ENCODE measurements at regions not wholly inside any gene's neighbourhood (a gene's known extent, or its start where the extent isn't known, plus 50 kb on each side); places are given as distances from the start of the nearest gene placed in this dataset.

DNA sequence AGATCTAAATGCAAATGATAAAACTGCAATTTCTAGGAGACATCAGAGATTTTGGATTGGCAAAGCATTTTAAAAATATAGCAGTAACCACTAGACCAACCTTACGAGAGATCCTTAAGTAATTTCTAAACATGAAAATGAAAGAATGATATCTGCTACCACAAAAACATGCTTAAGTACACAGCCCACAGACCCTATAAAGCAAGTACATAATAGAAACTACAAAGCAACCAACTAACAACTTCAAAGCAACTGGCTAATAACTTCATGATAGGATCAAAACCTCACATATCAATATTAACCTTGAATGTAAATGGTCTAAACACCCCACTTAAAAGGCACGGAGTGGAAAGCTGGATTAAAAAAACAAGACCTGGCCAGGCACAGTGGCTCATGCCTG, 209.9 kb upstream of the SOX14 start:
- Histone ChIP-seq H3K9ac (ENCODE audit: low read length) (no peak overlapping the region), H3K9me3 (ENCODE audit: insufficient read depth, low read depth, low read length) (no peaks in the 10 kb centered on the region), H4K20me1 (ENCODE audit: insufficient read depth, low read length) (no peaks in the 10 kb centered on the region), H3K36me3 (ENCODE audit: insufficient read depth, low read length) (no peaks in the 10 kb centered on the region), H3K4me3 (ENCODE audit: insufficient read depth, low read depth, low read length) (no peak overlapping the region), H2AFZ (ENCODE audit: low read depth, low read length) (no peak overlapping the region), H3K27ac (ENCODE audit: low read depth, low read length) (no peak overlapping the region), H3K79me2 (ENCODE audit: insufficient read depth, low read length) (no peaks in the 10 kb centered on the region), H3K27me3 (ENCODE audit: insufficient read depth, low read length) (no peaks in the 10 kb centered on the region), H3K4me1 (ENCODE audit: insufficient read depth, low read length) (no peaks in the 10 kb centered on the region), H3K4me2 (ENCODE audit: low read length) (no peak overlapping the region)
- TF ChIP-seq EZH2 (IDR thresholded peaks at IDR 0.05; ENCODE audit: insufficient read depth, low read length), result no peak
- TF ChIP-seq, protein P1, sequence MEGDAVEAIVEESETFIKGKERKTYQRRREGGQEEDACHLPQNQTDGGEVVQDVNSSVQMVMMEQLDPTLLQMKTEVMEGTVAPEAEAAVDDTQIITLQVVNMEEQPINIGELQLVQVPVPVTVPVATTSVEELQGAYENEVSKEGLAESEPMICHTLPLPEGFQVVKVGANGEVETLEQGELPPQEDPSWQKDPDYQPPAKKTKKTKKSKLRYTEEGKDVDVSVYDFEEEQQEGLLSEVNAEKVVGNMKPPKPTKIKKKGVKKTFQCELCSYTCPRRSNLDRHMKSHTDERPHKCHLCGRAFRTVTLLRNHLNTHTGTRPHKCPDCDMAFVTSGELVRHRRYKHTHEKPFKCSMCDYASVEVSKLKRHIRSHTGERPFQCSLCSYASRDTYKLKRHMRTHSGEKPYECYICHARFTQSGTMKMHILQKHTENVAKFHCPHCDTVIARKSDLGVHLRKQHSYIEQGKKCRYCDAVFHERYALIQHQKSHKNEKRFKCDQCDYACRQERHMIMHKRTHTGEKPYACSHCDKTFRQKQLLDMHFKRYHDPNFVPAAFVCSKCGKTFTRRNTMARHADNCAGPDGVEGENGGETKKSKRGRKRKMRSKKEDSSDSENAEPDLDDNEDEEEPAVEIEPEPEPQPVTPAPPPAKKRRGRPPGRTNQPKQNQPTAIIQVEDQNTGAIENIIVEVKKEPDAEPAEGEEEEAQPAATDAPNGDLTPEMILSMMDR (IDR thresholded peaks at IDR 0.05; ENCODE audit: insufficient read depth, low read depth, low read length), result no peak
- H3K36me3 Mint-ChIP-seq (ENCODE audit: low read depth, unreplicated experiment), result no peaks in the 10 kb centered on the region
- H3K4me1 Mint-ChIP-seq (ENCODE audit: low read depth, unreplicated experiment), result no peaks in the 10 kb centered on the region
- no peak for FAIRE-seq
- DNase-seq (ENCODE audit: low read depth), result no peak
- H3K27me3 Mint-ChIP-seq (ENCODE audit: low read depth, unreplicated experiment), result peaks cover 2% of the 10 kb centered on the region
- no peak overlapping the region for H3K27ac Mint-ChIP-seq (ENCODE audit: unreplicated experiment)
- H3K4me3 Mint-ChIP-seq (ENCODE audit: unreplicated experiment), result no peak overlapping the region
- H3K9me3 Mint-ChIP-seq (ENCODE audit: unreplicated experiment), result no peaks in the 10 kb centered on the region

DNA sequence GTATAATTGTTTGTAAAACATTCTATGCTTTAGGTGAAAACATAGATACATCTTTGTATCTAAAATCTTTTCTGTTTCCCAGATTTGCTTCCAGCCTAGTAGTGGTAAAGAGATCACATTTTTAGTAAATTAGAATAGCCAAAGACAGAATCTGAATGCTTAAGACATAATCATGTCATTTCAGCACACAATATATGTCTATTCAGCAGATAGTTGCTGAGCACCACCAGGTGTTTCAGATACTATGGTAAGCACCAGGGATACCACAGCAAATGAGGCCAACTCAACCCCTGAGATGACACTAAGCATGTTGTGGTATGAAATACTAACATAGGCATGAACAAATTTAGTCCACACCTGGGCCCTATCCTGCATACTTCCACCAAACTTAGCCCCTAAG, 195.2 kb upstream of the SOX14 start:
- no peak for FAIRE-seq
- H3K9me3 Mint-ChIP-seq (ENCODE audit: unreplicated experiment), result no peaks in the 10 kb centered on the region
- H3K36me3 Mint-ChIP-seq (ENCODE audit: low read depth, unreplicated experiment), result no peaks in the 10 kb centered on the region

DNA sequence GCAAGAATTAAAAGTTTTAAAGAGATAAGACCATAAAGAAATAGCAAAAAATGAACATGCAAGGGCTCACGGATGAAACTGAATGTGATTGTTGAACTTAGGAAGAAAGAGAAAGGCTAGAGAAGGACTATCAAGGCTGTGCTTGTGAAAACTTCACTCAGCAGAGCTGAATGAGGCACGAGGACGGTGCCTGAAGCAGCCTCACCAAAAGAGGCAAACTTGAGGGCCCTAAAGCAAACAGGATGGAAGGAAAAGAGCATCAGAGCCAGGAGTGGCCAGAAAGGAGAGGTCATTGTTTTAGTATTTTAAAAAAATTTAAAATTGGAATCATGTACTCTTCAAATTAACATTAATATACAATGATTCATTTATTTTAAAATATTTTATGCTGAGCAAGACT, 191.2 kb upstream of the SOX14 start:
- TF ChIP-seq, protein P1 (IDR thresholded peaks at IDR 0.05; ENCODE audit: insufficient read depth, low read depth, low read length), result no peak
- no peak for TF ChIP-seq EZH2 (IDR thresholded peaks at IDR 0.05; ENCODE audit: insufficient read depth, low read length)
- Histone ChIP-seq H3K9me3 (ENCODE audit: insufficient read depth, low read depth, low read length) (no peaks in the 10 kb centered on the region), H4K20me1 (ENCODE audit: insufficient read depth, low read length) (no peaks in the 10 kb centered on the region), H3K4me1 (ENCODE audit: insufficient read depth, low read length) (no peaks in the 10 kb centered on the region), H3K27me3 (ENCODE audit: insufficient read depth, low read length) (no peaks in the 10 kb centered on the region), H2AFZ (ENCODE audit: low read depth, low read length) (no peak overlapping the region), H3K36me3 (ENCODE audit: insufficient read depth, low read length) (no peaks in the 10 kb centered on the region), H3K79me2 (ENCODE audit: insufficient read depth, low read length) (no peaks in the 10 kb centered on the region), H3K27ac (ENCODE audit: low read depth, low read length) (no peak overlapping the region), H3K4me2 (ENCODE audit: low read length) (no peak overlapping the region), H3K4me3 (ENCODE audit: insufficient read depth, low read depth, low read length) (no peak overlapping the region), H3K9ac (ENCODE audit: low read length) (no peak overlapping the region)
- no peak overlapping the region for H3K4me3 Mint-ChIP-seq (ENCODE audit: unreplicated experiment)
- no peaks in the 10 kb centered on the region for H3K36me3 Mint-ChIP-seq (ENCODE audit: low read depth, unreplicated experiment)
- no peaks in the 10 kb centered on the region for H3K27me3 Mint-ChIP-seq (ENCODE audit: low read depth, unreplicated experiment)
- H3K9me3 Mint-ChIP-seq (ENCODE audit: unreplicated experiment), result no peaks in the 10 kb centered on the region
- no peak overlapping the region for H3K27ac Mint-ChIP-seq (ENCODE audit: unreplicated experiment)
- DNase-seq (ENCODE audit: low read depth) (no peak), FAIRE-seq (no peak)
- peaks cover 2% of the 10 kb centered on the region for H3K4me1 Mint-ChIP-seq (ENCODE audit: low read depth, unreplicated experiment)

More for the DNA sequence above, 195.2 kb upstream of the SOX14 start:
- Histone ChIP-seq H3K36me3 (ENCODE audit: insufficient read depth, low read length) (no peaks in the 10 kb centered on the region), H3K4me3 (ENCODE audit: insufficient read depth, low read depth, low read length) (no peak overlapping the region), H3K9me3 (ENCODE audit: insufficient read depth, low read depth, low read length) (no peaks in the 10 kb centered on the region), H3K4me2 (ENCODE audit: low read length) (no peak overlapping the region), H3K9ac (ENCODE audit: low read length) (no peak overlapping the region), H2AFZ (ENCODE audit: low read depth, low read length) (no peak overlapping the region), H3K4me1 (ENCODE audit: insufficient read depth, low read length) (no peaks in the 10 kb centered on the region), H3K27me3 (ENCODE audit: insufficient read depth, low read length) (no peaks in the 10 kb centered on the region), H3K79me2 (ENCODE audit: insufficient read depth, low read length) (no peaks in the 10 kb centered on the region), H3K27ac (ENCODE audit: low read depth, low read length) (no peak overlapping the region), H4K20me1 (ENCODE audit: insufficient read depth, low read length) (no peaks in the 10 kb centered on the region)
- no peaks in the 10 kb centered on the region for H3K27me3 Mint-ChIP-seq (ENCODE audit: low read depth, unreplicated experiment)
- H3K4me3 Mint-ChIP-seq (ENCODE audit: unreplicated experiment), result no peak overlapping the region
- no peak overlapping the region for H3K27ac Mint-ChIP-seq (ENCODE audit: unreplicated experiment)
- TF ChIP-seq, protein P1 (IDR thresholded peaks at IDR 0.05; ENCODE audit: insufficient read depth, low read depth, low read length), result no peak
- TF ChIP-seq EZH2 (IDR thresholded peaks at IDR 0.05; ENCODE audit: insufficient read depth, low read length), result no peak
- DNase-seq (ENCODE audit: low read depth), result no peak
- peaks cover 2% of the 10 kb centered on the region for H3K4me1 Mint-ChIP-seq (ENCODE audit: low read depth, unreplicated experiment)
